Astrocyte of the spinal cord (primary cell): ENCODE measurements at regions not wholly inside any gene's neighbourhood (a gene's known extent, or its start where the extent isn't known, plus 50 kb on each side); places are given as distances from the start of the nearest gene placed in this dataset.

Experiments used
- DNase-seq: peaks from one replicate; pipeline ENCODE4 v3.0.0; 2011; ENCODE audit warnings: low read depth, low spot score
- H3K4me3 ChIP-seq: 2 replicates; pipeline ENCODE4 v1.5.1; 2011; ENCODE audit warnings: low read depth, mild to moderate bottlenecking, low read length, moderate library complexity
- CTCF ChIP-seq: IDR thresholded peaks from 2 replicates; pipeline ENCODE4 v1.5.1; 2012; ENCODE audit warnings: low read depth, mild to moderate bottlenecking, low read length, inconsistent platforms
- in situ Hi-C: cut with HindIII; loops from 2 replicates; pipeline ENCODE4 v1.10.0; 2017; ENCODE audit warnings: low sequenced_read_pairs

- no peak overlapping the region for H3K4me3 ChIP-seq
- in situ Hi-C loops = no loop called here
- TF ChIP-seq CTCF = no peak
- no peak for DNase-seq
Observed at GRCh38 chr7:85830982-85831381, 644.1 kb upstream of the SEMA3D start.

GRCh38 chr7:85829817-85830432, 643.1 kb upstream of the SEMA3D start:
- peak; percentile 25 for DNase-seq
- H3K4me3 ChIP-seq = no peak overlapping the region
- peak; percentile 34 for TF ChIP-seq CTCF
- in situ Hi-C loops = no loop called here

GRCh38 chr7:85829176-85829575, 642.3 kb upstream of the SEMA3D start:
- in situ Hi-C loops = no loop called here
- no peak for TF ChIP-seq CTCF
- no peak overlapping the region for H3K4me3 ChIP-seq
- DNase-seq = no peak

- H3K4me3 ChIP-seq = no peak overlapping the region
- in situ Hi-C loops = no loop called here
- no peak for DNase-seq
- TF ChIP-seq CTCF = no peak
Observed at GRCh38 chr7:85828614-85829013, 641.8 kb upstream of the SEMA3D start.

GRCh38 chr7:85823396-85824080, 636.7 kb upstream of the SEMA3D start:
- no peak for TF ChIP-seq CTCF
- in situ Hi-C loops = no loop called here
- DNase-seq = peak; percentile 25
- no peak overlapping the region for H3K4me3 ChIP-seq

GRCh38 chr7:85821926-85822325, 635.1 kb upstream of the SEMA3D start:
- no peak for DNase-seq
- in situ Hi-C loops = no loop called here
- H3K4me3 ChIP-seq = no peak overlapping the region
- no peak for TF ChIP-seq CTCF
